IPS-NIHi7 (cell line): ENCODE measurements at regions not wholly inside any gene's neighbourhood (a gene's known extent, or its start where the extent isn't known, plus 50 kb on each side); places are given as distances from the start of the nearest gene placed in this dataset.
A peak's percentile ranks its signal among the peaks of the same experiment; 100 is the strongest.
"Not testable (repeated sequence)": the region's sequence is repeated elsewhere in the genome, so short reads cannot be mapped to it uniquely, and the experiment has no call there.

Source experiments
- DNase-seq: peaks from one replicate; pipeline ENCODE4 v3.0.0; 2012; ENCODE audit warnings: mixed read lengths; ENCODE audit errors: extremely low spot score

- no peak for DNase-seq
These were observed 449.1 kb upstream of the NRP1 start for GRCh38 chr10:33783557-33783956.

- DNase-seq: no peak
These were observed 448.6 kb upstream of the NRP1 start for GRCh38 chr10:33783078-33783477.

- no peak for DNase-seq
These were observed 447.3 kb upstream of the NRP1 start for GRCh38 chr10:33781606-33782395.

GRCh38 chr10:33780961-33781360 is 446.5 kb upstream of the NRP1 start:
- DNase-seq: no peak

GRCh38 chr10:33777223-33777622 is 442.8 kb upstream of the NRP1 start:
- no peak for DNase-seq

- DNase-seq: no peak
These were observed 442.1 kb upstream of the NRP1 start for GRCh38 chr10:33776419-33777070.

- no peak for DNase-seq
These were observed 440.4 kb upstream of the NRP1 start for GRCh38 chr10:33774857-33775256.

- DNase-seq: no peak
These were observed 439.5 kb upstream of the NRP1 start for GRCh38 chr10:33773886-33774480.

GRCh38 chr10:33773253-33773573 is 438.7 kb upstream of the NRP1 start:
- no peak for DNase-seq

GRCh38 chr10:33772370-33773252 is 438.1 kb upstream of the NRP1 start:
- peak; percentile 54 for DNase-seq

GRCh38 chr10:33771856-33772255 is 437.4 kb upstream of the NRP1 start:
- not testable (repeated sequence) for DNase-seq

- no peak for DNase-seq
These were observed 430.3 kb upstream of the NRP1 start for GRCh38 chr10:33764694-33765185.

- no peak for DNase-seq
These were observed 425.8 kb upstream of the NRP1 start for GRCh38 chr10:33760056-33760943.

- no peak for DNase-seq
These were observed 424.7 kb upstream of the NRP1 start for GRCh38 chr10:33759191-33759590.

- no peak for DNase-seq
These were observed 423.8 kb upstream of the NRP1 start for GRCh38 chr10:33758299-33758698.

- no peak for DNase-seq
These were observed 419.6 kb upstream of the NRP1 start for GRCh38 chr10:33754052-33754451.

GRCh38 chr10:33753389-33753788 is 418.9 kb upstream of the NRP1 start:
- no peak for DNase-seq

GRCh38 chr10:33749790-33750189 is 415.3 kb upstream of the NRP1 start:
- DNase-seq: no peak

- no peak for DNase-seq
These were observed 414.7 kb upstream of the NRP1 start for GRCh38 chr10:33749067-33749735.

- DNase-seq: no peak
These were observed 412.4 kb upstream of the NRP1 start for GRCh38 chr10:33746836-33747268.
